ENCODE measurements at regions not wholly inside any gene's neighbourhood (a gene's known extent, or its start where the extent isn't known, plus 50 kb on each side); places are given as distances from the start of the nearest gene placed in this dataset.

DNA sequence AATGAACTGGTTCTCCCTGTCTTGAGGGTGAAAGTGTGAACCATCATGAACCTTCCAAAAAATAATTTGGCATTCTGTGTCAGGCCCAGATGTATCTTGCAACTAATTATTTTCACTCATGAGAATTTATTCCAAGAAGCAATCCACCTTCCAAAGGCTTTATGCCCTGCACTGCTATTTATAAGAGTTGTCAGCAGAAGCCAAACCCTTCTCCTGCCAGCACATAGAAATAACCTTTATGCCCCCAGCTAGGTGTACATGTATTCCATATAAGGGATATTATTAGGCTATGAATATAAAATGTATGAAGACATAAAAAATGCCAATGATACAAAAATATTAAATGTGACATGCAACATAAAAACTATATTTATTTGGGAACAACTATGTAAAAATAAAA lies 69.0 kb upstream of the GDF10 start:
- DNase-seq (ENCODE audit: low spot score), result no peak

- DNase-seq (ENCODE audit: low spot score), result no peak
Observed at GRCh38 chr10:47231414-47231813, 68.6 kb upstream of the GDF10 start.

DNA sequence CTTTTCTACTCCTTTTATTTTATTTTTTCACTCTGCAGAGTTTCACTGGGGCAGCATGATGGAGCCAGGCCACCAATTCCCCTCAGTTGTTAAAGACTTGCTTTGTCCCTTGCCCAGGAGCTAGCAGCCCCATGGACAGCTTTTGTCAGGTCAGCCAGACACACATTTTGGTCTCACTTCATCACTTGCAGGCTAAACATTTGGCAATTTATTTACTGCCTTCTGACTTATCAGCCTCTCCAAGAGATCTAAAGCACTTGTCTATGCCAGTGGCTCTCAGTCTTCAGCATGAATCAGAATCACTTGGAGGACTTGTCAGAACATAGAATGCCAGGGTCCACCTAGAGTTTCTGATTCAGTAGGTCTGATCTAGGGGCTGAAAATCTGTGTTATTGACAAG lies 66.4 kb upstream of the GDF10 start:
- DNase-seq (ENCODE audit: low spot score), result no peak

GRCh38 chr10:47235484-47235883 lies 64.5 kb upstream of the GDF10 start:
- DNase-seq (ENCODE audit: low spot score), result no peak

DNA sequence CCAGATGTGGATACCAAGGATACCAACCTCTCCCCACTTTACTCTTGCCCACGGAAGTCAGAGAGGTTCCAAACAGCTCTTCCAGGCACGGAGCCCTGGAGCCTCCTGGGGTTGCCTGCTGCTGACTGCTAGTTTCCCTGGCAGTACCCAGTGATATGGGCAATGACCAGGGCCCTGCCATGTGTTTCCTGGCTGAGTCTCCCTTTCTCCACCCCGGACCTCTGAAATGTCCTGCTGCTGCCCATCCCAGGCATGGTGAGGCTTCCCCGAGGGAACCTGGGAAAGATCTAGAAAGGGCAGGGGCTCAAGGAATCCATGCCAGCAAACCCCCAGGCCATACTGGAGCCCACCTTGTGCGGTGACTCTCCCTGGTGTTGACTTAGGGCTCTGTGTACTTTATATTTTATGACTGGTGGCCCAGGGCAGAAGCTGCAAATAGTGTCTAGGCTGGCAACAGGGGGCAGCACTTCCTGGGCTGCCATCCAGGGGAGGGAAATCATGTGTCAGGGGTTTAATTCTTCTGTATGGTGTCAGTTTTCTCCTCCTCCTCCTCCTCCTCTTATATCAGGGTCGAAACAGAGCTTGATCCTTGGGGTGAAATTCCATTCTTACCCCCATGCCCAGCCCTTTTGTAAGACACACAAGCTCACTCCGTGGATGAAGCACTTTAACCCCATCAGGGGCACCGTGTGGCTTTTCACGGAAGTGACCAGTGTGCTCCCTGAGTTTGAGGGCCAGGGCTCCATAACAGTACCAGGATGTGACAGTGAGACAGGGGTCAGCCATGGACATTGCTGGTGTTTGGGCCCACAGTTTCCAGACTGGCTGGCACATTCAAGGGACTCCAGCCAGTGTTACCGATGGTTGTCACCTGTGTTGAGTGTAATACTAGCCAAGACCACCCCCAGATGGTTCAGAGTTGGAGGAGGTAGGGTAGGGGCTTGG lies 62.4 kb upstream of the GDF10 start:
- DNase-seq (ENCODE audit: low spot score), result no peak

DNA sequence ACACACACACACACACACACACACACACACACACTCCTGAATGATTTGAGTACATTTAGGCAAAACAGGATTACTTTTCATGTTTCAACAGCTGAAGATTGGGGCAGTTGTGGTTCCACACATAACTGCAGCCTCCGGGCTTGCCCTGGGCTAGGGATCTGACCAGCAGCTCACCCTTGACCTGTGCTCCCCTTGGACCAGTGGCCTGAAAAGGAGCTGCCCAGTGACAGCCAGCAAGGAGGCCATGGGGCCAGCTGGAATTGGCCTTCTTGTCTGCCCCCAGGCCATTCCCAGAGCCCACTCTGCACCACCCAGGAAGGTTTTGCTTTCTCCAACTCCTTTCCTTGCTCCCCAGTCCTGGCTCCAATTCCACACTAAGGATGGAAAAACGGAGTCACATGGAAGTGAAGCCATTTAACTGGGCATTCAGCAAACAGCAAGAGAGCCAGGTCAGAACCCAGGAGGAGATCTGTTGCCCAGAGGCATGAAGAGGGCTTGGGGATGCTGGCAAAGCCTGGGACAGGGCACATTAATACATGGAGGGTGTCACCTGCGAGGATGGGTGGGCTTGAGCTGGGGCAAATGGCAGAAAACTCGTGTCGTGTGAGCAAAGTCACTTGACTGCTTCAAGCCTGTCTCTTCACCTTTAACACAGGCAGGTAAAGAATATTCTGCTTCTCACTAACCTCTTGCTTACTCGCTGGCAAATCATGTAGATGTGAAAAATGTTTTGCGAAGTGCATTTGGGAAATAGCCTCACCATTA lies 61.5 kb upstream of the GDF10 start:
- DNase-seq (ENCODE audit: low spot score), result no peak

DNA sequence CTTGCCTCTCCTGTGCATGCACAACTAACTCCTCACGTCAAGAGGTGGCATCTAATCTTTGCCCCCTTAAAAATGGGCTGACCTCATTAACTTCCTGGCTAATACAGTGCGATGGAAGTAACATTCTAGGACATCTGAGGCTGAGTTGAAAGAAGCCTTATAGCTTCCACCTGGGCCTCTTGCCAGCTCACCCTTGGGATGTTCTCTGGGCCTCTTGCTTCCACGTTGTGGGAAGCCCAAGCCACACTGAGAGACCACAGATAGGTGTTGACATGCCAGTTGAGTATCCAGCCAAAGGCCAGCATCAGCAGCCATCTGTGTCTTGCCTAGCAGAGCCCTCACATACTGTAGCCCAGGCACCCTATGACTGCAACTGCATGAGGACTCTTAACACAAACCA lies 60.8 kb upstream of the GDF10 start:
- no peak for DNase-seq (ENCODE audit: low spot score)

DNA sequence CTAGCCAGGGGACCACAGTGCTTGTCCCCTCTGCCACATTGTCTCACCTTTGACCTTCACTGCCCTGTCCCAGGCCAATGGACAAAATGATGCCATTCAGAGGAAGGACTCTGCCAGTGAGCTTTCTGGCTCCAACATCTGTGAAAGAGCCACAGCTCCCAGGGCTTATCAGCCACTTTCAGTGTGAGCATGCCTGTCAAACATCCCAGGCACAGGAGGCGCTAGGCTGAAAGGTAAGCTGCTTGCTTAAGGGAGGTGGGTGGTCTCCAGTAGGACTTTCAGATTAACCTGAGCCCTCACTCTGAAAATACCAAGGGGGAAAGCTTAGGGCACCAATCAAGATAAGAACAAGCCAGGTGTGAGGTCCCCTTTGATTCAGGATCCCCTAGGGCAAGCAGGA lies 59.8 kb upstream of the GDF10 start:
- DNase-seq (ENCODE audit: low spot score), result no peak

DNA sequence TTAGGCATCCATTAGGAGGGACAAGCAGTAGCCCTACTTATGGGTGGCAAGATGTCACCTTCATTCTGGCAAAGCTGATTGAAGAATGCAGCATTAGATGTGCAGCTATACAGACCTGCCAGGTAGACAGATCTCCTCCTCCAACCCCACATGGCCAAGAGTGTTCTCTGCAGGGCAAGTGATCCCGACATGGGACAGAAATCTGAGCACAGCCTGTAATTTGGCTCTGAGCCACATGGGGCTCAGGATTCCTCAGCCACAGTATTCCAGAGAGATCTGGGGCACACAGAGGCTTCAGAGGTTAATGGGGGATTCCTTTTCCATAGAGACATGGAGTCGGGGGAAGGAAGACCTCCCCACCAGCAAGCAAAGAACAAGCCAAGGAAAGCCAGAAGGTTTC lies 58.7 kb upstream of the GDF10 start:
- DNase-seq (ENCODE audit: low spot score), result no peak

DNA sequence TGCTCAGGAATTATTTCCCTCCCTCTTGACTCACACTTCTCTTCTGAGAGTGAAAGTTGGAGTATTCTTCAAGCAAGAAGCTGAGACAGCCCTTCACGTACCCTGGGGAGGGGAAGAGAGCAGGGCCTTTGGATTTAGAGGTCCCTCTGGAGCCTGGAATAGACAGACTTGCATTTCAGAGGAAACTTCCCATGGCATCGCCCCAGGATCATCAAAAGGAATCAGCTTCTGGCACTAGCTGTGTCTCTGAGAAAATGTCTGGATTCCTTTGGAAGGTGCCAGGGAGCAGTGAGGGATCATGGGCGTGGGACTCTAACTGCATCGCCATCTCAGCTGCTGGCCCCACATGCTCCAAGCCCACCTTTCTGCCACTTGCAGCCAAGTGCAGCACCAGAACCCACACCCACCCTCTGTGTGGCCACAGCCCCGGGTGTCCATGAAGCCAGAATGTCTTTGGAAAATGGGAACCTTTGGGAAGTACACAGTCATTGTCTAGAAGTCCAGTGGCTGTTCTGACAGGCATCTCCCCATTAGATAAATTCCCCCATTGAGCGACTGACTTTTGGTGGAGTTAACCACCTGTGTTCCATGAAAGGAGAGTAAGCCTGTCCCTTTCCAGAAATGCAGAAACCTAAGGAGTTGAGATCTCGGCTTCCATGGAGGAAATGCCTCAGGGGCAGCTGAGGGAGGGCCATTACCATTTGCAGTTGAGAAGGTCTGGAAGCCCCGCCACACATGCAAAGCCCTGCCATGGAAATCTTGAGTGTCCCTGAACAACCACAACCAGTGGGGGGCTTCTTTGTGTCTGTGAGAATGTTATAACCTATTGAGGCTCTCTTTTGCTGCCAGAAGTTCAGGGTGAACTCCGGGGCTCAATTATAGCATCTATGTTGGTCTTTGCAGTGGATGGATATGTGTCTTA lies 57.8 kb upstream of the GDF10 start:
- DNase-seq (ENCODE audit: low spot score), result no peak

DNA sequence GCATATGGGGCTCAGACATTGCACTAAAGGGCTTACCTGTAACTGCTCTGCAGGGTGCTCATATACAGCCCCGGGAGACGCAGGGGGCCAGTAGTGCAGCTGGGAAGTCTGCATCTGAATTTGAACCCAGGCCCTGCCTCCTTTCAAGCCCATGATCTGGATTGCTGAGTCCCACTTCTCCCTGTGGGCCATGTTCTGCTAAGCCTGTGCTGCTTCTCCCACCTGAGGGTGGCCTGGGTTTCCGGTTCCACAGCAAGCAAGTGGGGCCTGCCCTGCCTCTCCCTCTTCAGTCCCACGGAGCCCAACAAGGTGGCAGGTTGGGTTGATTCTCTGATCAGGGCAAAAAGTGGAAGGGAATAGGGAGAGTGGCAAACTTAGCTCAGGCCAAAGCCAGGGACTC lies 56.6 kb upstream of the GDF10 start:
- no peak for DNase-seq (ENCODE audit: low spot score)

DNA sequence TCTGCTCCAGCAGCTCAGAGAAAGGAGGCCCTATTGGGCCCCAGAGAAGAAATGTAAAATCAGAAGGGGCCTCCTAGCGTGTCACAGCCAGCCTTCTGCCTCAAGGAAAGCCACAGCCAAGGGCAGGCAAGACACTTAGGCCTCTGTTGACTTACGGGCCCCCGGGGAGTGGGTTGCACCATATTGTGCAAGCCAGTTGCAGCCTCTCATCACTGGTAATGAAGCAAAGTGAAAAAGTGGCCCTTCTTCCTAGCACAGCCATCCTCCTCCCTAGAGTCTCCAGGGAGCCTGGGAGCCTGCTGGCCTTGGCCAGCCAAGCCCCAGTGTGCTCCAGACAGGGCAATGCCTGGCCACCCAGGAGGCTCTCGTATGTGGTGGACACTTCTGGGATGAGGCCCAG lies 56.2 kb upstream of the GDF10 start:
- no peak for DNase-seq (ENCODE audit: low spot score)

GRCh38 chr10:47244560-47245500 lies 55.2 kb upstream of the GDF10 start:
- DNase-seq (ENCODE audit: low spot score), result no peak

DNA sequence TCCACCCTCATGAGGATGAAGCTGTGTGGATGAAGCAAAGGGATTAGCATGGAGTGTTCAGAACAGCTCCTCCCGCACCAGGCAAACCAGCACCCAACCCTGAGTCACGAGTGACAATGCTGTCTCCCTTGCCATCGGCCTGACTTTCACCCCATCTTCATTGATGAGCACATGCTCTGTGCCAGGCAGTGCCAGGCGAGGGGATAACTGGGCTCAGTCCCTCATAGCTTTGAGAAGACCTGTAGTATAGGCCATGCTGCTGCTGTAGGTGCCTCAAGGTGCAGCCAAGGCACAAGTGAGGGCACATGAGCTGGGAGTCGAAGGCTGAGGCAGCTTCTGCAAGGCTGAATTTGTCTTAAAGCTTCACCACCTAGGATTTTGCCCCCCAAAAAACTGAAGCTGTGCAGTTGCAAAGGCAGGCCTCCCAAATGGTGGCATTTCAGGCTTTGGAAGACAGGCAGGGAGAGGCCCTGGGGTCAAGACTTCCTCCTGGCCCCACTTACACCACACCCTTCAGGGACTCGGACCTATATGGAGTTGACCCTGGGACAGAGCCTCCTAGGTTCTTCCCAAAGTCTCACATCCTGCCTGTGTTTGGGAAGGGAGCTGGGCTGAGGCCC lies 54.2 kb upstream of the GDF10 start:
- DNase-seq (ENCODE audit: low spot score), result no peak

GRCh38 chr10:47246406-47247147 lies 53.4 kb upstream of the GDF10 start:
- no peak for DNase-seq (ENCODE audit: low spot score)

DNA sequence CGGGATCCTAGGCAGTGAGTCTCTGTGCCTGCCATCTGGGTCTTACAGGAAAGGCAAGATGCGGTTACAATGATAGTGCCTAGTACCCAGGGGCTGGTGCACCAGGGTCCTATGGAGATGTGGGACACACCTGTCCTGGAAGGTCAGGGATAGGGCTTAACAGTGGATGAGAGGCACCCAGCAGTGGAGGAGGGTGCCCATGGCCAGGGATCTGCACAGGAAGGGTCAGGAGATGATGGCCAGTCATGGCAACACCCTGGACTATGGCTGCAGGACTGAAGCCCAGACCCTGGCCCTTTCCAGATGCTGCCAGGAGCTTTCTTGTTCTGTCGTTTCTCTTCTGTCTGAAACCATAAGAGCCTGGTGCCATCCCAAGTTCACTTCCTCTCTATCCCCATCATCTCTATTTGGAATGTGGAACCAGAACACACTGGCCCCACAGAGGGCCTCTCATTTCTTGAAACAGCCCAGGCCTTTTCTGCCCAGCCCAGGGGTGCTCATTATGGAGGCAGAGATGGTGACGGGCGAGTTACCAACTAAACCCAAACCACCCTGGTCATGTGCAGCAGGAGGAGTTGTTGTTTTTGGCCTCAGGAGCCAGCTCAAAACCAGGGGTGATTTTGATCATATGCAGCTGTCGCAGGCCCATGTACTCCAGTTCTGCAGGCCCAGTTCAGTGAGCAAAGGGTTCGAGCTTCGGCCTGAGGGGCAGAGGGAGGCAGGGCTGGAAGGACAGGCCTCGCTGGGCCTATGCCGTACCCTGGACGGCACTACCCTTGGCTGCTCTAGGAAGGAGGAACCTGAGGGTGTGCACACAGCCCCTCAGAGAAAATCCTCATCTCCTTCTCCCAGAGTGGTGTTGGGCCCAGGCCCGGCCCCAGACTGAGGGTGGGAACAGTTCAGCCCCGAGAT lies 52.6 kb upstream of the GDF10 start:
- DNase-seq (ENCODE audit: low spot score), result no peak

GRCh38 chr10:47248386-47249090 lies 51.5 kb upstream of the GDF10 start:
- DNase-seq (ENCODE audit: low spot score), result no peak

DNA sequence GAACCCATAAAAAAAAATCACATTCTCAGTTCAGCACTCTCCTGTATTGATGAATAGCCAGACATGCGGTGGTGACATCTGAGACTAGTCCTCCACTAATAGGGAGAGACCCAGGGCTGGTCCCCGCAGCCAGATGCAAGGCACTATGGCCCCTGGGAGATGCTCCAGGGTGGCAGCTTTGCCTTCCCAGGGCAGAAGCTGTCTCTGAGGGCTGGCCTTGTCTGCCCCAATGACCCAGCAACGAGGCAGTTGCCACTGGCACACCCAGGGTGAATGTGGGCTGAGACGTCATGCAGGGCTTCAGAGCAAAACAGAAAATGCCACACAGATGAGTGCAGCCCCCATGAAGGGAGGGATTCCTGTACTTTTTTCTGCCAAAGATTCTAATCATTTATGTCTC lies 50.1 kb upstream of the GDF10 start:
- no peak for DNase-seq (ENCODE audit: low spot score)
